Mesothelial cell of epicardium (in vitro differentiated cells): ENCODE measurements at regions not wholly inside any gene's neighbourhood (a gene's known extent, or its start where the extent isn't known, plus 50 kb on each side); places are given as distances from the start of the nearest gene placed in this dataset.

ENCODE experiments used
- DNase-seq, 2 experiments: peaks; one replicate each; pipeline ENCODE4 v3.0.0; 2021; ENCODE audit warnings: low spot score in 2 of 2; ENCODE audit not compliant: unreplicated experiment in 2 of 2
- H3K27ac Mint-ChIP-seq: 2 replicates; pipeline ENCODE4 v1.8.0; 2021; ENCODE audit warnings: mixed read lengths
- H3K27me3 Mint-ChIP-seq: 2 replicates; pipeline ENCODE4 v1.8.0; 2021; ENCODE audit warnings: low read depth, mixed read lengths
- H3K36me3 Mint-ChIP-seq: 2 replicates; pipeline ENCODE4 v1.8.0; 2021; ENCODE audit warnings: mixed read lengths
- H3K4me1 Mint-ChIP-seq: 2 replicates; pipeline ENCODE4 v1.8.0; 2021; ENCODE audit warnings: mixed read lengths
- H3K4me3 Mint-ChIP-seq: 2 replicates; pipeline ENCODE4 v1.8.0; 2021; ENCODE audit warnings: mild to moderate bottlenecking, moderate library complexity, mixed read lengths
- H3K9me3 Mint-ChIP-seq: 2 replicates; pipeline ENCODE4 v1.8.0; 2021; ENCODE audit warnings: mixed read lengths
- TF ChIP-seq, protein P1 (sequence below): fragments of 200-600 bp; sonication (generic); IDR thresholded peaks from one replicate; pipeline ENCODE4 v1.5.0; 2021; ENCODE audit warnings: antibody characterized with exemption; ENCODE audit not compliant: unreplicated experiment

DNA sequence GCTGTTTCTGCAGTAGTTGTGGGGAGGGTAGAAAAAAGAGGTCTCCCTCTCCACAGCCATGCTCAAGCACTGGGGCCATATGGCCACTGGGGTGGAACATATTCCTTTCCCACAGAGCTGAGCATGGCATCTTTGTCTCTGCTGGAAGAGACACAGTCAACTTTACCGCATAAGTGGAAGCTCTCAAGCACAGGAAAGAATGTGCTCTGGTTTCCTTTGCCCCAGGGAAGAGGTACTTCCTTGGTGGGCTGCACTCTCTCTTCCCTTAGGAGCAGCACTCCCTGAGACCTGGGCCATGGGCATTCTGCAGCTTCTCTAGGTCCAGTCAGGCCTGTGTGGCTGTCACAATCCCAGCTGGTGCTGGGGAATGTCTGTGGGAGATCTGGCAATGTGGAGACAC lies 168.5 kb upstream of the ACTBL2 start:
- peaks cover 54% of the 10 kb centered on the region for H3K9me3 Mint-ChIP-seq
- TF ChIP-seq, protein P1, sequence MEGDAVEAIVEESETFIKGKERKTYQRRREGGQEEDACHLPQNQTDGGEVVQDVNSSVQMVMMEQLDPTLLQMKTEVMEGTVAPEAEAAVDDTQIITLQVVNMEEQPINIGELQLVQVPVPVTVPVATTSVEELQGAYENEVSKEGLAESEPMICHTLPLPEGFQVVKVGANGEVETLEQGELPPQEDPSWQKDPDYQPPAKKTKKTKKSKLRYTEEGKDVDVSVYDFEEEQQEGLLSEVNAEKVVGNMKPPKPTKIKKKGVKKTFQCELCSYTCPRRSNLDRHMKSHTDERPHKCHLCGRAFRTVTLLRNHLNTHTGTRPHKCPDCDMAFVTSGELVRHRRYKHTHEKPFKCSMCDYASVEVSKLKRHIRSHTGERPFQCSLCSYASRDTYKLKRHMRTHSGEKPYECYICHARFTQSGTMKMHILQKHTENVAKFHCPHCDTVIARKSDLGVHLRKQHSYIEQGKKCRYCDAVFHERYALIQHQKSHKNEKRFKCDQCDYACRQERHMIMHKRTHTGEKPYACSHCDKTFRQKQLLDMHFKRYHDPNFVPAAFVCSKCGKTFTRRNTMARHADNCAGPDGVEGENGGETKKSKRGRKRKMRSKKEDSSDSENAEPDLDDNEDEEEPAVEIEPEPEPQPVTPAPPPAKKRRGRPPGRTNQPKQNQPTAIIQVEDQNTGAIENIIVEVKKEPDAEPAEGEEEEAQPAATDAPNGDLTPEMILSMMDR: no peak
- H3K4me3 Mint-ChIP-seq: no peak overlapping the region
- H3K36me3 Mint-ChIP-seq: peaks cover 15% of the 10 kb centered on the region
- no peaks in the 10 kb centered on the region for H3K27me3 Mint-ChIP-seq
- no peaks in the 10 kb centered on the region for H3K4me1 Mint-ChIP-seq
- DNase-seq: no peak
- H3K27ac Mint-ChIP-seq: no peak overlapping the region

DNA sequence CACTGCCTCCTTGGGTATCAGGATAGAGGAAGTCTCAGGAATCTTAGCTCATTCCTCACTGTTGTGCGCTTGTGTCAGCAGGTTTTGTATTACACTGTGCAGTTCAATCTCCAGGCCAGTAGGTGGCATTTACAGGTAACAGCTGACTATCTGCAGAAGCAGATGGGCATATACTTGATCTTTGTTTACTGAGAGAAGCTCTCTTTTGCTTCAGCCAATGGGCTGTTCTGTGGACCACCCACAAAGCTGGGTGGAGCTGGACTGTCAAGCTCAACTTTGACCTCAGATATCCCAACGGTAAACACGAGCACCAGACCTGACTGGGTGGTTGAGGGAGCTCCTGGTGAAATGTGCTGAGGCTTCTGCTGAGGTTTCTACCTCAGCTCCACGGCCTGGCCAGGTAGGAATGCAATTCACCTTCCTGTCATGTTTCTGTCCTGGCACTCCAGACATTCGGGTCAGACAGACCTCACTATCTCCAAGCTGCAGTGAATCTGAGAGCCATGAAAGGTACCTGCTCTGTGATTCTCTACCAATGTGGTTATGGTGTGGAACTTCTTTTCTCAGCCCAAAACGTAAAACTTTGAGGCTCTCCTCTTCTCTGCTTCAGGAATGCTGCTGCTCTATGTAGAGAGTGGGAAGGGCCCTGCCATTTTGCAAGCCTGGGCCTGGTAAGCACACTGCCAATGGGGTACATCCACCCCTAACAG lies 167.9 kb upstream of the ACTBL2 start:
- peaks cover 15% of the 10 kb centered on the region for H3K36me3 Mint-ChIP-seq
- no peaks in the 10 kb centered on the region for H3K27me3 Mint-ChIP-seq
- H3K9me3 Mint-ChIP-seq: peaks cover 50% of the 10 kb centered on the region
- no peak for DNase-seq
- TF ChIP-seq, protein P1: peak; percentile 39
- no peaks in the 10 kb centered on the region for H3K4me1 Mint-ChIP-seq
- no peak overlapping the region for H3K27ac Mint-ChIP-seq
- H3K4me3 Mint-ChIP-seq: no peak overlapping the region

DNA sequence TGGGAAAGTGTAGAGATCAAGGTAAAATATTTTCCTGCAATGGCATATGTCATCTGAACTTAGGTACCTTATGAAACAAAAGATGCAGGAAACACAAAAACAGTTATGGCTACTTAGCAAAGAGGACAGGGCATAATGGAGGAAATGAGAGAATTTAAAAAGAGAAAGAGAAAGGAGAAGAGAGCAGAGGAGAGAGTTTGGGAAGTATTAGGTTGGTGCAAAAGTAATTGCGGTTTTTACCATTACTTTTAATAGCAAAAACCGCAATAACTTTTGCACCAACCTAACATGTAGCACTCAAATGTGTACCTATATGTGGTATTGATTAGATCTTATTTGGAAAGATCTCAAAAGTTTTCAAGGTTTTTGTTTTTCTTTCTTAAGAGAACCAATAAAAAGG lies 160.1 kb upstream of the ACTBL2 start:
- peaks cover 2% of the 10 kb centered on the region for H3K36me3 Mint-ChIP-seq
- no peak overlapping the region for H3K4me3 Mint-ChIP-seq
- peaks cover 2% of the 10 kb centered on the region for H3K27me3 Mint-ChIP-seq
- H3K4me1 Mint-ChIP-seq: no peaks in the 10 kb centered on the region
- TF ChIP-seq, protein P1: no peak
- no peak overlapping the region for H3K27ac Mint-ChIP-seq
- H3K9me3 Mint-ChIP-seq: peaks cover 35% of the 10 kb centered on the region
- DNase-seq: no peak

DNA sequence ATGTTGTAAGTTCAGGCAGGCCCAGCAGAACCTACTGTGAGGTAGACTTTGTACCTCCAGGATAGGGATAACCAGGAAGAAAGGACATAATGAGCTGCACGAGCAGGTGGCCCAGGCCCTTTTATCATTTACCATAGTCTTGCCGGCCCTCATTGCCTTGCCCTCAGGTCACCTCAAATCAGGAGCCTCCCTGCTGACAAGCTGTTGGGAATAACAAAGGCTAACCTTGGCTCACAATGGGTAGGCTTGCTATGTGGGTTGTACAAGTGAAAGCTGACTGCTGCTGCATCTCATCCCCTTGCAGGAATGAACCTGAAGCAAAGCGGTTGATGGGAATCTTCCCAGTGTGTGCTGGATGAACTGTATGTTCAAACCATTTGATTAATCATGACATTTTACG lies 159.5 kb upstream of the ACTBL2 start:
- TF ChIP-seq, protein P1: no peak
- no peak for DNase-seq
- H3K36me3 Mint-ChIP-seq: no peaks in the 10 kb centered on the region
- H3K27me3 Mint-ChIP-seq: peaks cover 2% of the 10 kb centered on the region
- H3K4me1 Mint-ChIP-seq: no peaks in the 10 kb centered on the region
- H3K9me3 Mint-ChIP-seq: peaks cover 29% of the 10 kb centered on the region
- no peak overlapping the region for H3K4me3 Mint-ChIP-seq
- no peak overlapping the region for H3K27ac Mint-ChIP-seq

DNA sequence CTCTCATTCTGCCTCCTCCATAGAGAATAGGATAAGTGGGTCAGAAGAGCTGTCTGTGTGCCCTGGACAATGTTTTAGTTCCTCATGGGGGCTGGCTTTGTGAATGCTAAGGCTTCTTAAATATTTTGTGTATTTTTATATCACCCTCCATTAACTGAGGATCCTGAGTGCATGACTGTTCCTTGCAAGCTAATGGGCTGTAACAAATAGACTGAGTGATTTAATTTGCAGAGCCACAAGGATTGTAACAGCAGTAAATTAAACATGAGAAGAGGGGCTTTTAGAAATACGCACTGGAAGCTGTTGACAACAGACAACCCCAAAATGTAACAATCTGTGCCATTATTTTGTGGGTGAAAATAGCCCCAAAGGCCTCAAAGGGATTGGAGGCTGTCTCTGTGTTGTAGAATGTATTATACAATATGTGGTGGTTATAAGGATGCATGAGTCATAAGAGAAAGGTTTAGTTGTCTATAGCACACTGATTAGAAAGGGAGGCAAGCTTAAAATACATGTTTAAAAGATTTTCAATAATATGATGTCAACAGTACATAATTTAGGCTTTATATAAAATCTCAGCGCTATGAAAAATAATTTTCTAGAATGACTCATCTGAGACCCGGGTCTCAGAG lies 152.7 kb upstream of the ACTBL2 start:
- no peaks in the 10 kb centered on the region for H3K36me3 Mint-ChIP-seq
- H3K4me1 Mint-ChIP-seq: no peaks in the 10 kb centered on the region
- no peak overlapping the region for H3K27ac Mint-ChIP-seq
- H3K9me3 Mint-ChIP-seq: no peaks in the 10 kb centered on the region
- TF ChIP-seq, protein P1: no peak
- H3K27me3 Mint-ChIP-seq: peaks cover 2% of the 10 kb centered on the region
- H3K4me3 Mint-ChIP-seq: no peak overlapping the region
- DNase-seq: no peak
